ENCODE measurements at regions not wholly inside any gene's neighbourhood (a gene's known extent, or its start where the extent isn't known, plus 50 kb on each side); places are given as distances from the start of the nearest gene placed in this dataset.

GRCh38 chr9:20125727-20126126 is 336.9 kb upstream of the SLC24A2 start:
- FAIRE-seq (no peak), DNase-seq (ENCODE audit: insufficient read length, low spot score) (no peak)
- no peak for TF ChIP-seq POU2F2 (IDR thresholded peaks at IDR 0.05; ENCODE audit: low read depth, low read length)
- no peak for TF ChIP-seq TAF1 (IDR thresholded peaks at IDR 0.05; ENCODE audit: low read depth, low read length)
- TF ChIP-seq SPI1 (IDR thresholded peaks at IDR 0.05; ENCODE audit: low read depth, low read length) = no peak
- TF ChIP-seq PAX5 (IDR thresholded peaks at IDR 0.05; ENCODE audit: insufficient read depth, low read length, severe bottlenecking) = no peak
- TF ChIP-seq POLR2A (IDR thresholded peaks at IDR 0.05; ENCODE audit: low read depth, low read length) = no peak
- TF ChIP-seq POLR2AphosphoS5 (IDR thresholded peaks at IDR 0.05; ENCODE audit: low read depth, low read length) = no peak

GRCh38 chr9:20119566-20119965 is 330.7 kb upstream of the SLC24A2 start:
- TF ChIP-seq POLR2A (IDR thresholded peaks at IDR 0.05; ENCODE audit: low read depth, low read length) (no peak), POLR2AphosphoS5 (IDR thresholded peaks at IDR 0.05; ENCODE audit: low read depth, low read length) (no peak), POU2F2 (IDR thresholded peaks at IDR 0.05; ENCODE audit: low read depth, low read length) (no peak)
- no peak for DNase-seq (ENCODE audit: insufficient read length, low spot score)
- FAIRE-seq = no peak

GRCh38 chr9:20117986-20118385 is 329.1 kb upstream of the SLC24A2 start:
- no peak for DNase-seq (ENCODE audit: insufficient read length, low spot score)
- TF ChIP-seq PAX5 (IDR thresholded peaks at IDR 0.05; ENCODE audit: insufficient read depth, low read length, severe bottlenecking) = no peak
- no peak for FAIRE-seq

GRCh38 chr9:20117482-20117881 is 328.6 kb upstream of the SLC24A2 start:
- DNase-seq (ENCODE audit: insufficient read length, low spot score) = no peak
- no peak for TF ChIP-seq POLR2AphosphoS5 (IDR thresholded peaks at IDR 0.05; ENCODE audit: low read depth, low read length)
- TF ChIP-seq SPI1 (IDR thresholded peaks at IDR 0.05; ENCODE audit: low read depth, low read length) = no peak
- no peak for TF ChIP-seq TAF1 (IDR thresholded peaks at IDR 0.05; ENCODE audit: low read depth, low read length)
- no peak for TF ChIP-seq POU2F2 (IDR thresholded peaks at IDR 0.05; ENCODE audit: low read depth, low read length)
- TF ChIP-seq PAX5 (IDR thresholded peaks at IDR 0.05; ENCODE audit: insufficient read depth, low read length, severe bottlenecking) = no peak
- no peak for TF ChIP-seq POLR2A (IDR thresholded peaks at IDR 0.05; ENCODE audit: low read depth, low read length)
- FAIRE-seq = no peak

- no peak for FAIRE-seq
- no peak for DNase-seq (ENCODE audit: insufficient read length, low spot score)
- TF ChIP-seq PAX5 (IDR thresholded peaks at IDR 0.05; ENCODE audit: insufficient read depth, low read length, severe bottlenecking) = no peak
- TF ChIP-seq POLR2AphosphoS5 (IDR thresholded peaks at IDR 0.05; ENCODE audit: low read depth, low read length) = no peak
- no peak for TF ChIP-seq TAF1 (IDR thresholded peaks at IDR 0.05; ENCODE audit: low read depth, low read length)
- TF ChIP-seq POU2F2 (IDR thresholded peaks at IDR 0.05; ENCODE audit: low read depth, low read length) = no peak
- TF ChIP-seq SPI1 (IDR thresholded peaks at IDR 0.05; ENCODE audit: low read depth, low read length) = no peak
- no peak for TF ChIP-seq POLR2A (IDR thresholded peaks at IDR 0.05; ENCODE audit: low read depth, low read length)
These were observed 326.1 kb upstream of the SLC24A2 start for GRCh38 chr9:20114974-20115373.

GRCh38 chr9:20112205-20112783 is 323.5 kb upstream of the SLC24A2 start:
- TF ChIP-seq PAX5 (IDR thresholded peaks at IDR 0.05; ENCODE audit: insufficient read depth, low read length, severe bottlenecking) = no peak
- no peak for TF ChIP-seq TAF1 (IDR thresholded peaks at IDR 0.05; ENCODE audit: low read depth, low read length)
- no peak for TF ChIP-seq POLR2A (IDR thresholded peaks at IDR 0.05; ENCODE audit: low read depth, low read length)
- TF ChIP-seq POLR2AphosphoS5 (IDR thresholded peaks at IDR 0.05; ENCODE audit: low read depth, low read length) = no peak
- TF ChIP-seq SPI1 (IDR thresholded peaks at IDR 0.05; ENCODE audit: low read depth, low read length) = no peak
- no peak for TF ChIP-seq POU2F2 (IDR thresholded peaks at IDR 0.05; ENCODE audit: low read depth, low read length)
- FAIRE-seq = no peak
- DNase-seq (ENCODE audit: insufficient read length, low spot score) = no peak

GRCh38 chr9:20111173-20111843 is 322.5 kb upstream of the SLC24A2 start:
- DNase-seq (ENCODE audit: insufficient read length, low spot score) (no peak), FAIRE-seq (no peak)
- no peak for TF ChIP-seq POU2F2 (IDR thresholded peaks at IDR 0.05; ENCODE audit: low read depth, low read length)
- TF ChIP-seq PAX5 (IDR thresholded peaks at IDR 0.05; ENCODE audit: insufficient read depth, low read length, severe bottlenecking) = no peak
- TF ChIP-seq POLR2A (IDR thresholded peaks at IDR 0.05; ENCODE audit: low read depth, low read length) = no peak
- TF ChIP-seq SPI1 (IDR thresholded peaks at IDR 0.05; ENCODE audit: low read depth, low read length) = no peak
- no peak for TF ChIP-seq POLR2AphosphoS5 (IDR thresholded peaks at IDR 0.05; ENCODE audit: low read depth, low read length)
- TF ChIP-seq TAF1 (IDR thresholded peaks at IDR 0.05; ENCODE audit: low read depth, low read length) = no peak

GRCh38 chr9:20095430-20096092 is 306.7 kb upstream of the SLC24A2 start:
- FAIRE-seq = no peak

GRCh38 chr9:20092561-20092960 is 303.7 kb upstream of the SLC24A2 start:
- no peak for TF ChIP-seq POLR2A (IDR thresholded peaks at IDR 0.05; ENCODE audit: low read depth, low read length)
- TF ChIP-seq PAX5 (IDR thresholded peaks at IDR 0.05; ENCODE audit: insufficient read depth, low read length, severe bottlenecking) = no peak
- TF ChIP-seq POU2F2 (IDR thresholded peaks at IDR 0.05; ENCODE audit: low read depth, low read length) = no peak
- TF ChIP-seq POLR2AphosphoS5 (IDR thresholded peaks at IDR 0.05; ENCODE audit: low read depth, low read length) = no peak
- TF ChIP-seq TAF1 (IDR thresholded peaks at IDR 0.05; ENCODE audit: low read depth, low read length) = no peak
- no peak for TF ChIP-seq SPI1 (IDR thresholded peaks at IDR 0.05; ENCODE audit: low read depth, low read length)
- FAIRE-seq (no peak), DNase-seq (ENCODE audit: insufficient read length, low spot score) (no peak)

More at GRCh38 chr9:20095430-20096092, 306.7 kb upstream of the SLC24A2 start:
- TF ChIP-seq POLR2AphosphoS5 (IDR thresholded peaks at IDR 0.05; ENCODE audit: low read depth, low read length) (no peak), POLR2A (IDR thresholded peaks at IDR 0.05; ENCODE audit: low read depth, low read length) (no peak), POU2F2 (IDR thresholded peaks at IDR 0.05; ENCODE audit: low read depth, low read length) (no peak), SPI1 (IDR thresholded peaks at IDR 0.05; ENCODE audit: low read depth, low read length) (no peak), TAF1 (IDR thresholded peaks at IDR 0.05; ENCODE audit: low read depth, low read length) (no peak), PAX5 (IDR thresholded peaks at IDR 0.05; ENCODE audit: insufficient read depth, low read length, severe bottlenecking) (no peak)
- DNase-seq (ENCODE audit: insufficient read length, low spot score) = no peak

Data from GM12891 (cell line).